ENCODE measurements at regions not wholly inside any gene's neighbourhood (a gene's known extent, or its start where the extent isn't known, plus 50 kb on each side); places are given as distances from the start of the nearest gene placed in this dataset.

DNA sequence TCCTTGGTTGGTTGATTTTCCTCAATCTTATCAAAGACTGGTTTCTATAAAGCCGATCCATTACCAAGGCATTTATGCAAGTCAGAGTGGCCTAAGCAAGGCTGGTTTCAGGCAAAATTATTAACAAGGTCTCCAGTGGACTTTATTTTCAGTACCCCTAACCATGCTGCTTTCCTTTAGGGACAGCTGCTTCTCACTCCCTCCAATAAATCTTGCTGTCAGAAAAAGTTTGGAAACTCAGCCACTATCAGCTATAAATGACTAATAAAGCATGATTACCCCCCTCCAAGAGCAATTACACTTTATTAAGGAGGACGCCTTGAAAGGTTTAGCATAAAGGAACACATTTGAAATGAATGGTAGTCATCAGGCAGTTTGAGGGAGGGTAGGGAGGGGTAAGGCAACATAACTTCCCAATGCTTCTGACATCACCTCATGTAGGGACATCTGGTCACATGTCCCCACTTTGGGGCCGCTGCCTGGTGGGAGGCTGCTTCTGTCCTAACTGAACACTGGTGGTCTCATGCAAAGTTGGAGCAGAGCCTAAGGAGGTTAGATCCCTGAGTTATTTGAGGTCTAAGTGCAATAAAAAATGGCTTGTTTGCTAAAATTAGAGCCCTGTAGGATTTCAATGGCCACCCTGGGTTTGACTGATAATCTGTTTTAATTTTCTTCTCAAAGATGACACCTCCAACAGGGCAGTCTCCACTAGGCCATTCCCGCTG, 58.0 kb upstream of the TMEM178A start:
- no peaks in the 10 kb centered on the region for H3K27me3 ChIP-seq (ENCODE audit: low read depth, low read length)
- H3K36me3 ChIP-seq (ENCODE audit: control insufficient read depth in 1 of 2, insufficient read depth in 2 of 2, low read length in 2 of 2) = no peaks in the 10 kb centered on the region
- peaks cover 0 to 15% of the 10 kb centered on the region in 2 donors for H3K4me1 ChIP-seq (ENCODE audit: control insufficient read depth in 1 of 2, insufficient read depth in 2 of 2, low read length in 2 of 2)
- H3K27ac ChIP-seq (ENCODE audit: low read length) = no peak overlapping the region
- H3K4me3 ChIP-seq (ENCODE audit: low read depth in 1 of 2, low read length in 2 of 2) = no peak overlapping the region
- H3K9me3 ChIP-seq (ENCODE audit: control insufficient read depth in 1 of 2, low read length in 2 of 2) = no peaks in the 10 kb centered on the region

DNA sequence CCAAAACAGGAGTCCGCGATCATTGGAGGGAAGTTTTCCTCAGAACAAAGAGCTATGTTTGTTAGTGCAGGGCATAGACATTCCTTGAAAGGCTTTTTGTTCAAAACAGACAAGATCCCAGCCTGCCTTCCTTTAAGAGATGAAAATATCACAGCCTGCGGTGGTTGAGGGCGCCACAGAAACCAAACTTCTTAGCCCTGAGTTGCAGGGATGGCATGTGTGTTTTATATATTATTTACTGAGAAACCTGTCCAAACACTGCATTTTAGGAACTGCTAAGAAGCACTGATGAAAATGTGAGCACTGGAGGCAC, 57.5 kb upstream of the TMEM178A start:
- Histone ChIP-seq H3K4me3 (ENCODE audit: low read depth in 1 of 2, low read length in 2 of 2) (no peak overlapping the region), H3K36me3 (ENCODE audit: control insufficient read depth in 1 of 2, insufficient read depth in 2 of 2, low read length in 2 of 2) (no peaks in the 10 kb centered on the region), H3K9me3 (ENCODE audit: control insufficient read depth in 1 of 2, low read length in 2 of 2) (no peaks in the 10 kb centered on the region), H3K4me1 (ENCODE audit: control insufficient read depth in 1 of 2, insufficient read depth in 2 of 2, low read length in 2 of 2) (peaks cover 0 to 15% of the 10 kb centered on the region in 2 donors), H3K27me3 (ENCODE audit: low read depth, low read length) (no peaks in the 10 kb centered on the region), H3K27ac (ENCODE audit: low read length) (no peak overlapping the region)

DNA sequence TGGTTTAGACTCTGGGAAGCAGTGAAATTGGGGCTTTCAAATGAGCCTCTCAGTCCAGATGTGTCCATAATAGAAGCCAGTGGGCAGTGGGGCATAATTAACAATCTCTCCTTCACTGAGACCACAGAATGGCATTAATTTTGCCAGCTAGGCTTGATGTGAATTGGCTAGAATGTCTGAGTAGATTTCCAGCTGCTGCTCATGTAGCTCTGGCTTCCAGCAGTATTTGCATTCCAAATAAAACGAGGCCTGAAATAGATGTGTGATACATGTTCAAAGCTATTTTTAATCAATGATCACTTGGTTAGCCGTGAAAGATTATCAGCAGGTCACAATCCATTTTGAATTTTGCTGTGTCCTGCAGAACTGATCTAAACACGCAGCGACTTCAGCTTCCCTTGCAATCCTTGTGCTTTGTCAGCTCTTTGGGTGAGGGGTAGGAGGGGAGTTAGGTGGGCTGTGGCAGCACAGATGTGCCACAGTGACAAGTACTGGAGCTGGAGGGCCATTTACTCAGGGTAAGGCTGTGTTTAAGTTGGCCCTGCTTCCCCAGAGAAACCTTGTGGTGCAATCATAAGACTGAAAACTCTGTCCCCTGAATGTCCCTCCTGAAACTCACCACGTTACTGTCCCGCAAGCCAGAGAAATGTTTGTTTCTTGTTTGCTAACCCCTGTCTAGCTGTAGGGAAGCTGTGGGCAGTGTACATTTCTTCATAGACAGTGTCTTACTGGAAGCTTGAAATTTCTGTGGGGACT, 56.9 kb upstream of the TMEM178A start:
- H3K4me1 ChIP-seq (ENCODE audit: control insufficient read depth in 1 of 2, insufficient read depth in 2 of 2, low read length in 2 of 2) = peaks cover 0 to 15% of the 10 kb centered on the region in 2 donors
- no peaks in the 10 kb centered on the region for H3K9me3 ChIP-seq (ENCODE audit: control insufficient read depth in 1 of 2, low read length in 2 of 2)
- H3K4me3 ChIP-seq (ENCODE audit: low read depth in 1 of 2, low read length in 2 of 2) = no peak overlapping the region
- no peaks in the 10 kb centered on the region for H3K27me3 ChIP-seq (ENCODE audit: low read depth, low read length)
- no peaks in the 10 kb centered on the region for H3K36me3 ChIP-seq (ENCODE audit: control insufficient read depth in 1 of 2, insufficient read depth in 2 of 2, low read length in 2 of 2)
- H3K27ac ChIP-seq (ENCODE audit: low read length) = no peak overlapping the region

DNA sequence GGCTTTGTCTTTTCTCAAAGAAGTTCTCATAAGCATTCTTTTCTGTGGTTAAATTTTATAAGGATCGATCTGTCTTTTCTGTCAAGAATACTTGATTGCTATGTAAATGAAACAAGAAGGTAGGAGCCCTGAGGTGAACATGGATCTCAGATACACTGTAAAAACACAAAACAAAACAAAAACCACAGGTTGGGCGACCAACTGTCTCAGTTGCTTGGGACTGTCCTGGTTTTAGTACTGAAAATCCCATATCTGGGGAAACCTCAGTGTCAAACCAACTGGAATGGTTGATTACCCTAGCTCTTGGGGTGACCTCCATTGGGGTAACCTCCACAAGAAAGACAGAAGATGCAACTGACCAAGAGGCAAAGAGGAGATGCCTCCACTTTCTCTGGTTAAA, 55.8 kb upstream of the TMEM178A start:
- Histone ChIP-seq H3K36me3 (ENCODE audit: control insufficient read depth in 1 of 2, insufficient read depth in 2 of 2, low read length in 2 of 2) (no peaks in the 10 kb centered on the region), H3K27me3 (ENCODE audit: low read depth, low read length) (no peaks in the 10 kb centered on the region), H3K4me3 (ENCODE audit: low read depth in 1 of 2, low read length in 2 of 2) (no peak overlapping the region), H3K4me1 (ENCODE audit: control insufficient read depth in 1 of 2, insufficient read depth in 2 of 2, low read length in 2 of 2) (peaks cover 0 to 15% of the 10 kb centered on the region in 2 donors), H3K27ac (ENCODE audit: low read length) (no peak overlapping the region), H3K9me3 (ENCODE audit: control insufficient read depth in 1 of 2, low read length in 2 of 2) (no peaks in the 10 kb centered on the region)

DNA sequence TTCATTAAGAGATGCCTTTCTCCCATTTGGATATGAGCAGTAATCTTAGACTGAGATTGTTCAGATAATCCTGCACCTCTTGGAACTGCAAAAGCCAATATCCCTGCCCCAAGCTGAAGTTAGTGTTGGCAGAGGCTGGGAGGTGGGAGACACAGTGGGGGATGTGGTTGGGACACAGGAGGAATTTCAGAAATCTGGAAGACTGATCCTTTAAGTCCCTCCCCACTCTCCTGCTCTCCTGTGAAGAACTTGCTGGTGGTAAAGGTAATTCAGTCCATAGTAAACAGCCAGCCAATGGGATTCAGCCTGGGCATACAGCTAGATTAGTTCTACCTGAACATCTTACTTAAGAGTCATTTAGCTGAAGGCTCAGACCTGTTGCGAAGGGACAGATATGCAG, 50.0 kb upstream of the TMEM178A start:
- Histone ChIP-seq H3K9me3 (ENCODE audit: control insufficient read depth in 1 of 2, low read length in 2 of 2) (no peaks in the 10 kb centered on the region), H3K36me3 (ENCODE audit: control insufficient read depth in 1 of 2, insufficient read depth in 2 of 2, low read length in 2 of 2) (no peaks in the 10 kb centered on the region), H3K4me3 (ENCODE audit: low read depth in 1 of 2, low read length in 2 of 2) (no peak overlapping the region), H3K27ac (ENCODE audit: low read length) (no peak overlapping the region), H3K4me1 (ENCODE audit: control insufficient read depth in 1 of 2, insufficient read depth in 2 of 2, low read length in 2 of 2) (no peaks in the 10 kb centered on the region), H3K27me3 (ENCODE audit: low read depth, low read length) (no peaks in the 10 kb centered on the region)

Measured in muscle layer of duodenum (tissue), 2 donors.